HG02588 (cell line): ENCODE measurements at regions not wholly inside any gene's neighbourhood (a gene's known extent, or its start where the extent isn't known, plus 50 kb on each side); places are given as distances from the start of the nearest gene placed in this dataset.

Experiments
- ATAC-seq: cut with Tn5 transposase; IDR thresholded peaks from one replicate; pipeline ENCODE4 v1.9.1; 2021; ENCODE audit warnings: mild to moderate bottlenecking, moderate library complexity; ENCODE audit not compliant: unreplicated experiment

- no peak for ATAC-seq
These were observed 273.9 kb upstream of the ZMIZ1 start for GRCh38 chr10:78794736-78795455.

- ATAC-seq: no peak
These were observed 269.6 kb upstream of the ZMIZ1 start for GRCh38 chr10:78798976-78799730.

GRCh38 chr10:78800006-78800405 is 268.8 kb upstream of the ZMIZ1 start:
- no peak for ATAC-seq

- ATAC-seq: no peak
These were observed 268.0 kb upstream of the ZMIZ1 start for GRCh38 chr10:78800535-78801320.

- no peak for ATAC-seq
These were observed 266.3 kb upstream of the ZMIZ1 start for GRCh38 chr10:78802431-78802830.

- ATAC-seq: no peak
These were observed 265.9 kb upstream of the ZMIZ1 start for GRCh38 chr10:78802866-78803265.

- ATAC-seq: no peak
These were observed 265.1 kb upstream of the ZMIZ1 start for GRCh38 chr10:78803710-78804109.

GRCh38 chr10:78804411-78805032 is 264.2 kb upstream of the ZMIZ1 start:
- no peak for ATAC-seq

- no peak for ATAC-seq
These were observed 263.6 kb upstream of the ZMIZ1 start for GRCh38 chr10:78805176-78805575.

- ATAC-seq: no peak
These were observed 262.0 kb upstream of the ZMIZ1 start for GRCh38 chr10:78806681-78807221.

GRCh38 chr10:78807504-78808203 is 261.1 kb upstream of the ZMIZ1 start:
- no peak for ATAC-seq

GRCh38 chr10:78808286-78808685 is 260.5 kb upstream of the ZMIZ1 start:
- ATAC-seq: no peak

GRCh38 chr10:78808736-78809367 is 259.9 kb upstream of the ZMIZ1 start:
- no peak for ATAC-seq

GRCh38 chr10:78811174-78811573 is 257.6 kb upstream of the ZMIZ1 start:
- ATAC-seq: no peak

GRCh38 chr10:78812571-78813318 is 256.0 kb upstream of the ZMIZ1 start:
- ATAC-seq: no peak

GRCh38 chr10:78813526-78813925 is 255.2 kb upstream of the ZMIZ1 start:
- no peak for ATAC-seq

- no peak for ATAC-seq
These were observed 254.8 kb upstream of the ZMIZ1 start for GRCh38 chr10:78813998-78814399.

GRCh38 chr10:78814407-78814806 is 254.4 kb upstream of the ZMIZ1 start:
- no peak for ATAC-seq

- ATAC-seq: no peak
These were observed 252.9 kb upstream of the ZMIZ1 start for GRCh38 chr10:78815702-78816334.
